Stimulated activated CD4-positive, alpha-beta T cell treated with anti-CD3 and anti-CD28 coated beads, Interleukin-1b, Interleukin-23, amount 100 ng/mL, for 4 hours (primary cell): ENCODE measurements at regions not wholly inside any gene's neighbourhood (a gene's known extent, or its start where the extent isn't known, plus 50 kb on each side); places are given as distances from the start of the nearest gene placed in this dataset.
"Not testable (repeated sequence)": the region's sequence is repeated elsewhere in the genome, so short reads cannot be mapped to it uniquely, and the experiment has no call there.

ENCODE experiments used
- DNase-seq, 2 donors: peaks; one replicate each; pipeline ENCODE4 v3.0.0-alpha.2; 2020; ENCODE audit warnings: low read depth in 2 of 2

DNA sequence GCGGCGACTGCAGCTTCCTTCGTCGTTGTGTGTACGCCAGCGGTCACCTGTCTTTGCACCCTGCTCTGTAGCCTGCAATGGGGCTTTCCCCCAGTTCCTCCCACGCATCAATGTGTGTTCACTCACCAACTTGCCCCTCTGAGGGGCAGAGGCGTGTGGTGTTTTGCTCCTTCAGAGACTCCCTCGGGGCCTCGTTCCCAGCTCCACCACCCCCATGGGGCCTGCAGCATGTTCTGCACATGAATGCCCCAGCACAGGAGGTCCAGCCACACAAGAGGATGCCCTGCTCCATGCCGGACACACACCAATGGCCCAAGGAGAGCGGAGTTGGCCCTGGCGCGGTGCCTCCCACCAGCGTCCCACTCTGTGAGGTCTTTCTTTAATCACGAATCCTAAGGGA lies 196.8 kb downstream of the BANP start:
- not testable (repeated sequence) for DNase-seq

DNA sequence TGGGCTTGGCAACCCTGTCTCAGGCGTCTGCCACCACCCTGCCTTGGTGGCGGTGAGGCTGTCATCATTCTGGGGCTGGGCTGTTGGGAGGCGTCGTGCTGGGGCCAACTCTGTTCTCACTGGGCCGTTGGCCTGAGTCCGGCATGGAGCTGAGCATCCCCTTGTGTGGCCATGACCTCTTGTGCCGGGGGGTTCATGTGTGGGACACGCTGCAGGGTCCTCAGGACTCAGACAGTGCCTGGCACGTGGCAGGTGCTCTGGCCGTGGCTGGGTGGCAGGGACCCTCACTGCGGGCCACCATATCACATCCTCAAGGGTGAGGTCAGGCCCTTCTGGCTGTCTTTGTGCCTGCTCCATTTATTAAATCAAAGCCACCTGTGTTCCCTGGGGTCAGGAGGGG lies 197.4 kb downstream of the BANP start:
- DNase-seq: not testable (repeated sequence)

DNA sequence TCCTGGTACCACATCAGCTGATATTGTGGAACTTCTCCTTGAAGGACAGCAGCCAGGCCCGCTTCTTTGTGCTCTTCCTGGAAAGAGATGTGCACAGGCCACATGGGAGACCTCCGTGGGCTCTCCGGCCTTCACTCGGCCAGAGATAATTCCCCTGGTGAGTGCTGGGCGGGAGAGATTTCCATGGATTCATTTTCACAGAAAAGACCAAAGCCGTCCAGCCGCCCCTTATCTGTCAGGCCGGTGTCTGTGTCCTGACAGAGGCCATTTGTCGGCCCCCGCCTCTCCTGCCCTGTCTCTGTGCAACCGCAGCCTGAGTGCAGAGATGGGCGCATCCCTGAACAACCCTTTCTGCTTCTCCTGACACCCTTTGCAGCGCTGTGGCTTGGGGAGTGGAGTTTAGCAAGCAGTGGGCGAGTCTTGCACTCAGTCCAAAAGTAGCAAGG lies 197.9 kb downstream of the BANP start:
- DNase-seq: not testable (repeated sequence)

DNA sequence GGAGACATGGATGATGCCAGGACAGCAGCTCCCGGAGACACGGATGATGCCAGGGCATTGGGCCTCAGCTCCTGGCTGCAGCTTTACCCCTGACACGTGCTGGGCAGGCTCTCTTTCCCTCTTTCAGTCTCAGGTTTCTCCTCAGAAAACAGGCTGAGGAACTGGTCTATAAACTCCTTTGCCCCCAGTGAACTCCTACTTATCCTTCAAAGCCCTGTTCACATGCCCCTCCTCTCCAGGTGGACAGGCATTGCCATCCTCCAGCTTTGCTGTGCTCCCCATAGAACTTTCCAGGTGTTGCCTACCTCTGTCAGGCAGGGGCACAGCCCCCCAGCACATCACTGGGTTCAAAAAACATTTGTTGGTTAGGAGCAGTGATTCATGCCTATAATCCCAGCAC lies 198.4 kb downstream of the BANP start:
- not testable (repeated sequence) for DNase-seq

DNA sequence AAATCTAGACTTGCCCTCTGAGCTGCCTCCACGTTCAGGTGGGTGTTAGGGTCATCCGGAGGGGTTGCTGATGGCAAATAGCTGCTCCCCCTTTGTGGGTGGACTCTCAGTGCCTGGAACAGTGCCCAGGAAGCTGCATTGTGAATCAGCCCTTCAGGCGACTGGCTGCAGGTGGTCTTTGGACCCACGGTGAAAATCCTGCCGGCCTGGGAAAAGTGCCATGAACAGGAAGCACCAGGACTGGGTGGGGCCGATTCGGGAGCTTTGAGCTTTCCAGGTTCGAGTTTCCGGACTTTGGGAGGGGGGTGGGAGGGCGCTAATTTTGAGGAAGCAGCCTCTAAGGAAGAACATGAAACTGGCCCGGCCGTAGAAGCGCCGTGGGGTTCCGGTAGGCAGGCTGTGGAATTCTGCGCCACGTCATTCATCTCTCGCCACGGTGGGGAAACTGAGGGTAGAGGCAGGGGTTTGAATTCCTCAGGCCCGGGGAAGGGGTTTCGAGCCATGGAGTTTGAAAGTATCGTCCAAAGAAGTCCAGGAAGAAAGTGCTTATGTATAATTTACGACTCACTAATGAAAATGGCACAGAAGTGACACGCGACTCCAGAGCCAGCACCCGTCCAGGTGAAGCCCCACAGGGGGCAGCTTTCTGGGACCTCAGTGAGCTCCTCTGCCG lies 199.4 kb downstream of the BANP start:
- DNase-seq: not testable (repeated sequence)

DNA sequence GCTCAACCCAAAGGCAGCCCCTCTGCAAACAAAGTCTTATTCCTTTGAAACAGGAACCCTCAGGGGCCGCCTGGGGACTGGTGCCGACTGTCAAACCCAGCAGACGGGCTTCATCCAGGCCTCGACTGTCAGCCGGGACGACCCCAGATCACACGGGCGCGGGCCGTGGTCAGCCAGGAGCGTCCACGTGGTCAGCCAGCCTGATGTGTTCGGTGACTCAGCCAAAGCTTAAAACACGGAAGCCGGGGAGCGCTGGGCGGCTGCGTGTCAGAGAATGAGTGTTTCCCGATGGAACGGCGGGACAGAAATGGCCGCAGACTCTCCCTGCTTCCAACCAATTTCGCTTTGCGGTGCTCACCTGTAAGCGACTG lies 199.9 kb downstream of the BANP start:
- not testable (repeated sequence) for DNase-seq

DNA sequence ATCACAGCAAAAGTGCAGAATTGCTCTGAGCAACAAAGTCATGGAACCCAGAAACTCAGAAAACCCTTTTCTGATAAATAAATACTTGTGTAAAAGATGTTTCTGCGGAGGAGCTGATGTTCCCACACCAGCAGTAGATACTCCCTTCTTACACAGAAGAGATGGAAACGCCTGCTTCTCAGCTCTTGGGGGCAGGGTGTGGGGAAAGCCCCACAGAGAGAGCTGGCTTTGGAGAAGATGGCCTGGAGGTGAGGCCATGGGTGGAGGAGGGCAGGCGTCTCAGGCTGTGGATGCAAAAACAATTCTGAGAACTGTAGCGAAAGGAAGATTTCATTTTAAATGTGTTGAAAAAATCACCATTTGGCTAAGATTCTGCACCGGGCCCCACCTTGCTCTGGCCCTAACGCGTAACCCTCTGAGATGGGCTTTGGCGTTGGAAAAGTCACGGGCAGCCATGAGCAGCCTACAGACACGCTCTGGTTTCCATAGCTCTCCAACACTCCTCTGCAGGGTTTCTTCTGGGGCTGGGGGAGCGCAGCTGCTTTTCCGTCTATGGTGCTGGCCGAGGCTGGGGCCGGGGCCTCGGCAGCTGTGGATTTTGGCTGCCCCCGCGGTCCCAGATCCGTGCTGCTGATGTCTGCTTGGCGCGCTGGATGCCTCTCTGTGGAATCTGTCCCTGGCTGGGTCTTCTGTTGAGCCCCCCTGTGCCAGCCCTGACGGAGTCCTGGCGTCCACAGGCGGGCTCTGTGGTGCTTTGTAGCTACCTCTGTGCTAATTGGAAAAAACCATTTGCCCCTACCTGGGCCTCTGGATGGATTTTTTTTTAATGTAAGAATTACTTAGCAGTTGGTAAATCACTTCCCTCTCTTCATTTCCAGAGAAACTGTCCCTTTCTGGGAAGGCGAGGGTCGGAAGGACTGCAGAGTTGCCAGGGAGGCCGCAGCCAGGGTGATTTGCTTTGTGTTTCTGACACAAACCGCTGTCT lies 200.9 kb downstream of the BANP start:
- DNase-seq: not testable (repeated sequence)

DNA sequence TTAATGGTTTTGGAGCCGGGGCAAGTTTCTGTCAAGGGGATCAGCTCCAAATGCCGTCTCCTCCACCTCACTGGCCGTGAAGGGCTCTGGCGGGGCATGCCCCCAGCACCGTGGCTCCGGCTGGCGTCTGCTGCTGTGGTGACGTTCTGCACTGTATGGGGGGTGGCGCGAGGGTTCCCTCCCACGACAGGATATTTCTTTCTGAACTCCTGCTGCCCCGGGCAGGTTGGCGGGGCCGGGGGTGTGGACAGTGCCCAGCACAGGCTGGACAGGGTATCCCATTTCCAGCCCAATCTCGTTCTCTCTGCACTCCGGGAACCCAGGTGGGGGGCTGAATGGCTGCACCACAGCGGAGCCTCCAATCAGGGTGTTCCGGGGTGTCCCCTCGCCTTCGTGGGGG lies 201.6 kb downstream of the BANP start:
- DNase-seq: not testable (repeated sequence)

DNA sequence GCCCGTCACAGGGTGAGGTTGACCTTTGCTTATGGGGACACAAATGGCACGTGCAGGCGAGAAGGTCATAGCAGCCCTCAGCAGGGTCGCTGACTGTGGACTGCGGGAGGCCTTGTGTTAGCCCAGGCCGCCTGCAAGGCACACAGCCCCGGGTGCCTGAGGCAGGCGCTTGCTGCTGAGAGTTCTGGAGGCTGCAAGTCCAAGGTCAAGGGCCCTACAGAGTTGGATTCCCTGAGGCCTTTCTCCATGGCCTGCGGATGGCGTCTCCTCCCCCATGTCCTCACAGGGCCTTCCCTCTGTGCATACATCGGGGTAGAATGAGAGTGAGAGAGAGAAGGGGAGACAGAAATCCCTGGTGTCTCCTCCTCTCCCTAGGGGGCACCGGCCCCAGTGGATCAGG lies 202.3 kb downstream of the BANP start:
- not testable (repeated sequence) for DNase-seq

DNA sequence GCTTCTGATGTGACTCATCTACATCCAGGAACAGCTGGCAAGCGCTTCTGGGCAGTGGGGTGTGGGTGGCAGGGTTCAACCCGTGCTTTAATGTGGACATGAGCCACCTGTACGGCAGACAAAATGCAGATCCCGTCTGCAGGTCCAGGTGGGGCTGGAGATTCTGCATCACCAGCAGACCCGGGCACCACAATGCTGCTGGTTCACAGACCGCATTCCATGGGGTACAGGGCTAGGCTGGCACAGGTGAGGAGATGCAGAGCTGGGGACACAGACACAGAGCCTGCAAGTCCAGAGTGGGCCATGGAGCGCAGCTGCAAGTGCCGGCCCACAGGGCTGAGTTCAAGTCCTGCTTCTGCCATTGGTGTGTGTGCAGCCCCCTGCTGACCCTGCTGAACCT lies 203.7 kb downstream of the BANP start:
- DNase-seq: not testable (repeated sequence)

DNA sequence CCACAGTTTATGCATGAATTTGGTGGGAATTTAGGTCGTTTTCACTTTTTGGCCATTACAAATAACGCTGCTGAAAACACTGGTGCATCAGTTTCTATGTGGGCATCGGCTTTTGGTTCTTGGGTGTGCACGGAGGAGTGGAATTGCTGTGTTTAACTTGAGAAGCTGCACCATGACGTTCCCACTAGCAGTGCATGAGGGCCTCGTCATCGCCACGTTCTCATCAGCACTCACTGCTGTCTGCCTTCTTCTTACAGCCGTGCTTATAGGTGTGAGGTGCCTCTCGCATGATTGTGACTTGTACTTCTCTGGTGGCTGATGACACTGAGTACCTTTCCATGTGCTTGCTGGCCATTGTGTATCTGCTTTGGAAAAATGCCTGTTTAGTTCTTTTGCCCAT lies 204.4 kb downstream of the BANP start:
- DNase-seq: not testable (repeated sequence)

DNA sequence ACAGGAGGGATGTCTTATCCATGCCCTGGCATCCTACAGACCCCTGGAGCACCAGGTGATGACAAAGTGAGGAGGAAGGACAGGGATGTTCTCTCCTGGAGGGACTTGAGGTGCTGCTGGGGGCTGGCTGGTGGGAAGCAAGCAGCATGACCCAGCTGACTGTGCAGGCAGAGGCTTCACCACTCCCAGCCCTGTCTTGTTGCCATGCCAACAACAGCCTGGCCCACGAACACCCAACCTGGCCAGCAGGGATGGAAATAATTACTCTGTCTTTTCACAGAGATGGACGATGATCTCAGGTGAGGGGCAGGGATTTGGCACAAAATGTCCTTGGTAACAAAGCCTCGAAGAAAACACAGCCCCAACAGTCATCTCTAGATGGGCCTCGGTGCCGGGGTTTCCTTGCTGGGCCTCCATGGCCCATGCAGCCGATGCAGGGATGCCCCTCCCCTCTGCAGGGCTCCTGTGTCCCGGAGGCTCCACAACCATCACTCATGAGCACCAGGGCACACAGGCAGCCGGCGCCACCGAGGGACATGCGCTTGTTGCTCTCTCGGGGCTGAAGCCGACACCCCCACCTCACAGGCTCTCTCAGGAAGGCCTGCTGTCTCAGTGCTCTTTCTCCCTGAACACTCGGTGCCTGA lies 205.5 kb downstream of the BANP start:
- DNase-seq: not testable (repeated sequence)

DNA sequence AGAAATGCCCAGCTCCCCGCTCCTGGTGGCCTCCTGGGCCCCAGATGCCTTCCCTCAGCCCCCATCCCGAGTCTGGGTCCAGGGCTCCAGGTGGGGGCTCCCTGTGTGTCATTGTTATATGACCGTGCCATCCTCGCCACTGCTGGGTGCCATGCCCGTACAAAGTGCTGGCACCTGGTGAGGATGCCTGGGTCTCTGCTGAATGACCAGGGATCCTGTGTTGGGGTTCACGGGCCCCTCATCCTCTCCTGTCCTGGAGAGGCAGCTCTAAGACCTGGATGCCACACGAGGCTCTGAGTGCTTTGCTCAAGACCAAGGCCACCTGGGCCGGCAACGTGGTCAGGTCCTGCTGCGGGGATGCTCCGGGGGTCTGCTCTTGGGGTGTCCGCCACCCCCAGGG lies 206.5 kb downstream of the BANP start:
- DNase-seq: not testable (repeated sequence)

DNA sequence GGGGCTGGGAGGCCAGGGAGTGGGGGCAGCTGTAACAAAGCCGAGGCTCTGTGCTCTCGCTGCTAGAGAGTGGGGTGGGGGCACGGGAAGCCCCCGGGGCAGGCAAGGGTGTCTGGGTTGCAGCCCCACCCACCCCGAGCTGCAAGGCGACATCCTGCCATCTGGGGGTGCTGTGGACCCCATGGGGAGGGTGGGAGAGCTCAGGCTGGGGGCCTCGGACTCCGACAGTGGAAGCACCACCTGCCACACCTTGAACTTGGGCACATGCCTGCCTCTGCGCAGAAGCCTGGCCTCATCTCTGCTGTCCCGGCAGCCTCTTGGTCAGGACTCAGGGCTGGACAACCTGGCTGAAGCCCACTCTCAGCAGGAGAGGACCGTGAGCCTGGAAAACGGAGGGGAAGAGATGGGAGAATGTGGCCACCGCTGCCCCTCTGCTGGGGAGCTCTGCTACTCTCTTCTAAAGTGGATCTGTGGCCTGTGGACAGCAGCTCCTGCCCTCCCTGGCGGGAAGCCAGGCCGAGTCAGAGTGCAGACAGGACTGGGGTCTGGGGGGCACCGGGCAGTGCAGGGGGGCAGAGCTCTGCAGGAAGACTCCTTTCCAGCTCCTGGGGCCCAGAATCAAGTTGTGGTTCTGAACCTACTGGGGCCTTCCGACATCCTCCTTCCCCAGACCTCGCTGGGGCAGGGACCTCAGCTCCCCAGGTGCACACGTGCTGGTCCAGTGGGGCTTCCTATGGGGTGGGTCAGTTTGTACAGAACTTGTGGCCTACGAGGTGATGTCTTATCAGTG lies 207.2 kb downstream of the BANP start:
- not testable (repeated sequence) for DNase-seq

DNA sequence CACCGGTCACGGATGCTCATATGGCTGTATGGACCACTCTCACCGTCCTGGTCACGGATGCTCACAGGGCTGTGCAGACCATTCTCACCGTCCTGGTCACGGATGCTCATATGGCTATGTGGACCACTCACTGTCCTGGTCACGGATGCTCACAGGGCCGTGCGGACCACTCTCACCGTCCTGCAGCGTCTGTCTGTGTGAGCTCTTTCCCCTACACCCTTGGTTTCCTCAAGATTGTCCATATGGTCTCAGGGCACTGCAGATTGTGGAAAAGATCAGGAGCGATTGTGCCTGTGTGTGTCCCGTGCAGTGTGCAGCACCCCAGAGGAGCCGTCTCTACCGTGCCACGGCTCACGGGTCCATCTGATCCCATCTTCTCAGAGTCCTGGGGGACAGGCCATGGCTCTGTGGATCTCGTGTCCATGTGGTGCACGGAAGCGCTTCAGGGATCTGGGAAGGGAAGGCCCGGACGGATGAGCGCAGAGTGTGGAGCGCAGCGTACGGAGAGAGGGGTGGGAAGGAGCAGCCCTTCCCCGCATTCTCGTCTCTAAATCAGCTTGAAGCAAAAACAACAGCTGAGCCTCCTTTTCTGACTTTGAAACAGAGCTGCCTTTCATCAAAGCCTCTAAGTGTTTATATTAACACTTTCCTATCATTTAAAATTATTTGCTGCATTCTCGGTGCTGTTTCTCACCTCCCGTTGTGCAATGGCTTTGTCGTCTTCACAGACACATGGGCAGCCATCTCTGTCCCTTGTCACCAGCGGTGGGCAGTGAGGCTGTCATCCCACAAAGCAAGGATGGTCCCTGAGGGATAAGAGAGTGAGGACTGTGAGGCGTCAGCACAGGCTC lies 208.0 kb downstream of the BANP start:
- DNase-seq: not testable (repeated sequence)

DNA sequence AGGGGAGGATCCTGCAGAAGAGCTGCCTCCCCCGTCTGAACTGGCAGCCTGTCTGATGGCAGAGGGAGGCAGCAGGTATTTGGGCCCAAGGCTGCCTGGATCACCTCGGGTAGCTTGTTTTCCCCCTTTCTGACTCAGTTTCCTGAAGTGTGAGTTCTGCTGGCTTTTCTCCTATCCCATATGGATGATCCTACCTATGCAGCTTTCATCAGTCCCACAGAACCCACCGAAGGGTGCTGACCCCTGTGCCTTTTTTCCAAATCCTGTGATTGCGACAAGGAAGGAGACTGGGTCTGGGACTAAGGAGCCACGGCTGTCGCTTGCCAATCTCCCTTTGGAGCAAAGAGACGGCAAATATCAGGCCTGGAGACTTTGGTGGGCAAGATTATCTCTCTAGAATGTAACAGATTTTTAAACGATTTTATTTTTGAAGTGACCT lies 208.7 kb downstream of the BANP start:
- DNase-seq: not testable (repeated sequence)

DNA sequence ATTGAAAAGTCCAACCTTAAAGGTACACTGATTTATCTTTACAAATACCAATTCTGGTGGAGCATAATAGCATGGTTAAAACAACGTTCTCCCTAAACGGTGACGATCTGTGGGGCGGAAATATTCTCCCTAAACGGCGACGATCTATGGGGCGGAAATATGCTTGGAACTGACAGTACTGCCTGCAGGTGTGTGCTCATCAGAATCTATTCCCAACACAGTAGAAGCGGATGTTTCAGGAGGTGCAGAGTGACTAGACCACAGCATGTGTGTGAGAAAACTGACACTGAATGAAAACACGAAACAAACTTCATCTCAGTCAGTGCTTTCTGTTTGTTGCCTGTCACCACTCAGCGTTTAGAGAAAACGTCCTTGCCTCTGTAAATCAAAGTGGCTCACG lies 210.0 kb downstream of the BANP start:
- DNase-seq: not testable (repeated sequence)

DNA sequence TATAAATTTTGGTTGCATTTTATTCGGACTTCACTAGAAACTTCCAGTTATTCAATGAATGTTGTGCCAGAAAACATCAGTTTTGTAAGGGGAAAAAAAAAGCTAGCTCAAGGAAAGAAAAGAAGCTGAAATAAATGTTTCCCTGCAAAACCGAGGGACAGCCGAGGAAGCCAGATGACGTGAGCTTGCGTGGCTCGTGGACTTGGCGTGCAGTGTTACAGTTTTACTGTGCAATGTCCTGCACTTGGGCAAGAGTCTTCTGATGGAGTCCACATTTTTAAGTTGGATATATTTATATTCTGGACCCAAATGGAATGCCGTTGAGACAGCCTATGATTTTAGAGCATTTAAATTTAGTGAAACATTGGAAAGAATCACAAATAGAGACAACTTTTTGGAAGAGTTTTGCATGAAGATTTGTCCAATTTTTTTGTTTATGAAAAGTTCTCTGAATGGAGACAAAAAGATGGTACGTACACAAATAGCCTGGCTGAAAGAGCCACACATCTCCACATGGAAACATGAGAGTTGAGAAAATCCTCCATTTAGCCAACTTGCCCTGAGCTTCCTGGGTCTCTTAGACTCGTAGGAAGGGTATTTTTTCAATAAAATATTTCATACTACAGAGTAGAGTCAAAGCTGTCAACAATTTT lies 210.5 kb downstream of the BANP start:
- DNase-seq: not testable (repeated sequence)

DNA sequence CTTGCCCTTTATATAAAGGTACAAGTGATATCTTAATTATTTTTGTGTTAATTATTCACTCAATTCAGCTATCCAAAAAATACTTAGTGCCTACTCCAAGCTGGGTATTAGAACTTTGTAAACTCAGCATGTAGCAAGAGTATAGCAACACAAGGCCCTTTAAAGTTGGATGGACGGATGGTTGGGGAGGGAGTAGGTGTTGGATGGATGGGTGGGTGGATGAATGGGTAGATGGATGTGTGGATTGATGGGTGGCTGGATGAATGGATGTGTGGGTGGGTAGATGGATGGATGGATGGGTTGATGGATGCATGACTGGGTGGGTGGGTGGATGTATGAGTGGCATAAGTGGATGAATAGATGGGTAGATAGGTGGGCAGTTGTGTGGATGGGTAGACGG lies 211.5 kb downstream of the BANP start:
- not testable (repeated sequence) for DNase-seq
